ENCODE measurements at regions not wholly inside any gene's neighbourhood (a gene's known extent, or its start where the extent isn't known, plus 50 kb on each side); places are given as distances from the start of the nearest gene placed in this dataset.

DNA sequence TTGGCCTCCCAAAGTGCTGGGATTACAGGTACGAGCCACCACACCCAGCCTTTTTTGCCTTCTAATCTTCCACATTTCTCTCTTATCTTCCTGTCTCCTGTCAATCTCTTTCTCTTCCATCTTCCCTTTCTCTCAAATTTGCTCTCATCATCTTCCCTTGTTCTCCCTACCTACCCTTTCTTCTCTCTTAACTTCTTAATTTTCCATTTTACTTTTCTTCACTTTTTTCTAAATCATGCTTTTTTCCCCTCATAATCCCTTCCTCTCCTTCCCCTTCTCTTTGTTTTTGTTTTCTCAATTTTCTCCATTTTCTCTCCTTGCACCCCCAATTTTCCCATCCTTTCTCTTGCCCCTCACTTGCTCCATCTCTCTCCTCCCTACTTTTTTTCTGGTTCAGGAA, 545.7 kb downstream of the OMA1 start:
- Histone ChIP-seq H3K36me3 (ENCODE audit: insufficient read depth, low read length, poor library complexity, severe bottlenecking) (no peaks in the 10 kb centered on the region), H3K4me3 (ENCODE audit: low read depth, low read length, poor library complexity, severe bottlenecking) (no peak overlapping the region), H3K27me3 (replicated peaks; ENCODE audit: insufficient read depth, low read depth, low read length, poor library complexity) (no peaks in the 10 kb centered on the region), H3K27ac (ENCODE audit: low read depth, low read length, poor library complexity, severe bottlenecking) (no peak overlapping the region), H3K9me3 (ENCODE audit: low read depth, low read length, poor library complexity, severe bottlenecking) (no peaks in the 10 kb centered on the region), H3K4me1 (ENCODE audit: insufficient read depth, low read length, poor library complexity, severe bottlenecking) (no peaks in the 10 kb centered on the region)
- intact Hi-C loops (cut with micrococcal nuclease; ENCODE audit: unreplicated experiment), result no loop called here
- BruUV-seq (replicated peaks), result no TSS peak
- no peak for DNase-seq (ENCODE audit: low spot score)
- TF ChIP-seq EZH2 (IDR thresholded peaks at IDR 0.05; ENCODE audit: borderline replicate concordance, low read depth, low read length, poor library complexity, severe bottlenecking), result no peak
- TF ChIP-seq, protein P1, sequence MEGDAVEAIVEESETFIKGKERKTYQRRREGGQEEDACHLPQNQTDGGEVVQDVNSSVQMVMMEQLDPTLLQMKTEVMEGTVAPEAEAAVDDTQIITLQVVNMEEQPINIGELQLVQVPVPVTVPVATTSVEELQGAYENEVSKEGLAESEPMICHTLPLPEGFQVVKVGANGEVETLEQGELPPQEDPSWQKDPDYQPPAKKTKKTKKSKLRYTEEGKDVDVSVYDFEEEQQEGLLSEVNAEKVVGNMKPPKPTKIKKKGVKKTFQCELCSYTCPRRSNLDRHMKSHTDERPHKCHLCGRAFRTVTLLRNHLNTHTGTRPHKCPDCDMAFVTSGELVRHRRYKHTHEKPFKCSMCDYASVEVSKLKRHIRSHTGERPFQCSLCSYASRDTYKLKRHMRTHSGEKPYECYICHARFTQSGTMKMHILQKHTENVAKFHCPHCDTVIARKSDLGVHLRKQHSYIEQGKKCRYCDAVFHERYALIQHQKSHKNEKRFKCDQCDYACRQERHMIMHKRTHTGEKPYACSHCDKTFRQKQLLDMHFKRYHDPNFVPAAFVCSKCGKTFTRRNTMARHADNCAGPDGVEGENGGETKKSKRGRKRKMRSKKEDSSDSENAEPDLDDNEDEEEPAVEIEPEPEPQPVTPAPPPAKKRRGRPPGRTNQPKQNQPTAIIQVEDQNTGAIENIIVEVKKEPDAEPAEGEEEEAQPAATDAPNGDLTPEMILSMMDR (conservative IDR thresholded peaks at IDR 0.05; ENCODE audit: low read depth, low read length), result no peak
- ChIA-PET CTCF (no interaction called here), POLR2A (ENCODE audit: low non-redundant PET) (no interaction called here)

DNA sequence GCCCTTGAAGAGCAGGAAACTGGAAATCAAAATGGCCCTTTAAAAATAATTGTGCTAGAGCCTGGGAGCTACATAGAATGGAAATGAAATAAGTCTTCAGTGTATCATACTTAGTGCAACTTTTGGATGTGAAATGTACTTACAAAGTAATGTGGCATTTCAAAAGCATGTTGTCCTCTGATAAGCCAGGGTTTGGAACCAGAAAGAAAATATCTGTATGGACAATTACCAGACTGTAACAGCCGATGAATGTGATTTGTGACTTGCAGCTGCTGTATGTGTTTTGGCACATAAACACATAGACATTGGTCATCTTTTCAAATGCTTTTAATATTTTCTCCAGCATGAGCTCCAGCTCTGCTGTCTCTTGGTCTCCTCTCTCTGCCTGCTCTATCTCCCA, 546.4 kb downstream of the OMA1 start:
- DNase-seq (ENCODE audit: low spot score), result no peak
- H3K27ac ChIP-seq (ENCODE audit: low read depth, low read length, poor library complexity, severe bottlenecking), result no peak overlapping the region
- TF ChIP-seq, protein P1 (conservative IDR thresholded peaks at IDR 0.05; ENCODE audit: low read depth, low read length), result no peak
- TF ChIP-seq EZH2 (IDR thresholded peaks at IDR 0.05; ENCODE audit: borderline replicate concordance, low read depth, low read length, poor library complexity, severe bottlenecking), result no peak
- BruUV-seq (replicated peaks), result no TSS peak
- ChIA-PET CTCF (no interaction called here), POLR2A (ENCODE audit: low non-redundant PET) (no interaction called here)
- intact Hi-C loops (cut with micrococcal nuclease; ENCODE audit: unreplicated experiment), result no loop called here
- no peaks in the 10 kb centered on the region for H3K27me3 ChIP-seq (replicated peaks; ENCODE audit: insufficient read depth, low read depth, low read length, poor library complexity)
- H3K4me1 ChIP-seq (ENCODE audit: insufficient read depth, low read length, poor library complexity, severe bottlenecking), result no peaks in the 10 kb centered on the region
- H3K36me3 ChIP-seq (ENCODE audit: insufficient read depth, low read length, poor library complexity, severe bottlenecking), result no peaks in the 10 kb centered on the region
- no peaks in the 10 kb centered on the region for H3K9me3 ChIP-seq (ENCODE audit: low read depth, low read length, poor library complexity, severe bottlenecking)
- H3K4me3 ChIP-seq (ENCODE audit: low read depth, low read length, poor library complexity, severe bottlenecking), result no peak overlapping the region

DNA sequence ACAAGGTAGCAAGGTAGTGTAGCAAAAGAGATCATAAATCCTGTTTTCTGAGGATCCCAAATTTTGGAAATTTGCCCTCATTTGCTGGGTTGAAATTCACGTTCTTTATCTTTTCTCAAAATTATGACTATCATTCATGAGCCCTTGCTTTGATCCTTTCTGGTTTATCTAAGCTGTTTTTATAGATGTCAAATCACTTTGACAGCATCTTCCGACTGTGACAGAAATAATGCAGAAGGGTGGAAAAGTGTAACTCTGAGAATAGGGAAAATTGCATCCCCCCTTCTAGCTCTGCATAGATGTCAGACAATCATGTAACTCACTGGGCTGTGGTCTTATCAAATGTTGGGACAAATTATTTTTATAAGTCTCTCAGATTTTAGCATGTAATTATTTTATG, 550.1 kb downstream of the OMA1 start:
- H3K4me1 ChIP-seq (ENCODE audit: insufficient read depth, low read length, poor library complexity, severe bottlenecking), result no peaks in the 10 kb centered on the region
- H3K27me3 ChIP-seq (replicated peaks; ENCODE audit: insufficient read depth, low read depth, low read length, poor library complexity), result no peaks in the 10 kb centered on the region
- no peak for DNase-seq (ENCODE audit: low spot score)
- intact Hi-C loops (cut with micrococcal nuclease; ENCODE audit: unreplicated experiment), result no loop called here
- ChIA-PET POLR2A (ENCODE audit: low non-redundant PET) (no interaction called here), CTCF (no interaction called here)
- BruUV-seq (replicated peaks), result no TSS peak
- no peaks in the 10 kb centered on the region for H3K9me3 ChIP-seq (ENCODE audit: low read depth, low read length, poor library complexity, severe bottlenecking)
- TF ChIP-seq, protein P1 (conservative IDR thresholded peaks at IDR 0.05; ENCODE audit: low read depth, low read length), result no peak
- no peak for TF ChIP-seq EZH2 (IDR thresholded peaks at IDR 0.05; ENCODE audit: borderline replicate concordance, low read depth, low read length, poor library complexity, severe bottlenecking)
- no peaks in the 10 kb centered on the region for H3K36me3 ChIP-seq (ENCODE audit: insufficient read depth, low read length, poor library complexity, severe bottlenecking)
- no peak overlapping the region for H3K27ac ChIP-seq (ENCODE audit: low read depth, low read length, poor library complexity, severe bottlenecking)
- H3K4me3 ChIP-seq (ENCODE audit: low read depth, low read length, poor library complexity, severe bottlenecking), result no peak overlapping the region
